B cell (primary cell): ENCODE measurements at regions not wholly inside any gene's neighbourhood (a gene's known extent, or its start where the extent isn't known, plus 50 kb on each side); places are given as distances from the start of the nearest gene placed in this dataset.

Experiments
- ATAC-seq: fragments of 200-7000 bp; cut with Tn5 transposase; one replicate; pipeline ENCODE4 v1.10.0; 2021; ENCODE audit warnings: low read depth, mild to moderate bottlenecking, moderate number of reproducible peaks, moderate library complexity
- CTCF ChIA-PET: fragments of 350-600 bp; sonication (Branson Sonifier 250); formaldehyde crosslinking; loops from one replicate; lab custom pipeline; 2021; ENCODE audit warnings: antibody characterized with exemption, inconsistent platforms; lab: Charles Lee
- POLR2A ChIA-PET: fragments of 350-600 bp; sonication (Branson Sonifier 250); formaldehyde crosslinking; loops from one replicate; lab custom pipeline; 2021; ENCODE audit warnings: antibody characterized with exemption; lab: Charles Lee
- DNase-seq: peaks from one replicate; pipeline ENCODE4 v3.0.0; 2013
- H2AFZ ChIP-seq: 2 replicates; pipeline ENCODE4 v1.6.1; 2012; ENCODE audit warnings: mild to moderate bottlenecking, low read depth, low read length; ENCODE audit not compliant: insufficient read depth, poor library complexity, severe bottlenecking
- H3K27ac ChIP-seq, 2 donors: 1 replicate in 1 of 2; 2 replicates in 1 of 2; pipeline ENCODE4 v1.5.1; 2012 to 2013; ENCODE audit warnings: low read length in 2 of 2, mild to moderate bottlenecking in 2 of 2, moderate library complexity in 1 of 2
- H3K27me3 ChIP-seq, 4 experiments: fragments of 200-600 bp in 1 of 4; sonication (generic) in 1 of 4; replicated peaks in 1 of 4; 1 replicate in 2 of 4; 2 replicates in 2 of 4; pipeline versions ENCODE4 v1.6.1 to v1.7.0; 2013 to 2016; ENCODE audit warnings: low read length in 3 of 4, mild to moderate bottlenecking in 2 of 4, mixed read lengths in 1 of 4, moderate library complexity in 1 of 4; ENCODE audit not compliant: insufficient read depth in 4 of 4, control insufficient read depth in 3 of 4; ENCODE audit errors: control extremely low read depth in 1 of 4
- H3K36me3 ChIP-seq, 2 experiments: replicated peaks in 1 of 2; 1 replicate in 1 of 2; 2 replicates in 1 of 2; pipeline versions ENCODE4 v1.6.1 to v1.7.1; 2013; ENCODE audit warnings: low read length in 1 of 2; ENCODE audit not compliant: insufficient read depth in 2 of 2, control insufficient read depth in 1 of 2; ENCODE audit errors: control extremely low read depth in 1 of 2, extremely low read depth in 1 of 2
- H3K4me1 ChIP-seq, 2 donors: fragments of 200-600 bp in 1 of 2; sonication (generic) in 1 of 2; 1 replicate in 1 of 2; 2 replicates in 1 of 2; pipeline versions ENCODE4 v1.5.1 to v1.6.1; 2013 to 2017; ENCODE audit warnings: low read length in 2 of 2; ENCODE audit not compliant: control insufficient read depth in 2 of 2, insufficient read depth in 2 of 2
- H3K4me2 ChIP-seq: replicated peaks from 2 replicates; pipeline ENCODE3; 2012; ENCODE audit warnings: mild to moderate bottlenecking, low read depth, low read length; ENCODE audit not compliant: poor library complexity, severe bottlenecking
- H3K4me3 ChIP-seq, 5 experiments: fragments of 200-600 bp in 1 of 5; sonication (generic) in 1 of 5; 1 replicate in 3 of 5; 2 replicates in 2 of 5; pipeline versions ENCODE4 v1.5.1 to v1.7.0; 2011 to 2016; ENCODE audit warnings: low read length in 4 of 5, mild to moderate bottlenecking in 4 of 5, low read depth in 2 of 5, control low read depth in 1 of 5, moderate library complexity in 1 of 5; ENCODE audit not compliant: insufficient read depth in 1 of 5; ENCODE audit errors: control extremely low read depth in 1 of 5, extremely low read depth in 1 of 5
- H3K79me2 ChIP-seq: fragments of 200-600 bp; sonication (generic); one replicate; pipeline ENCODE4 v1.6.0; 2016; ENCODE audit warnings: low read length; ENCODE audit not compliant: control insufficient read depth, insufficient read depth
- H3K9ac ChIP-seq: fragments of 200-600 bp; sonication (generic); 2 replicates; pipeline ENCODE4 v1.6.1; 2017; ENCODE audit warnings: mild to moderate bottlenecking, low read length, moderate library complexity
- H3K9me3 ChIP-seq, 3 donors: one replicate each; pipeline versions ENCODE4 v1.6.1 to v1.7.1; 2013; ENCODE audit warnings: low read length in 2 of 3; ENCODE audit not compliant: control insufficient read depth in 2 of 3, insufficient read depth in 1 of 3; ENCODE audit errors: control extremely low read depth in 1 of 3
- H4K20me1 ChIP-seq: 2 replicates; pipeline ENCODE4 v1.6.0; 2012; ENCODE audit warnings: mild to moderate bottlenecking, low read length; ENCODE audit not compliant: insufficient read depth, control insufficient read depth, poor library complexity, severe bottlenecking
- H3K27ac Mint-ChIP-seq: one replicate; pipeline ENCODE4 v1.8.0; 2021; ENCODE audit warnings: mixed read lengths
- H3K27me3 Mint-ChIP-seq: one replicate; pipeline ENCODE4 v1.8.0; 2021; ENCODE audit warnings: mixed read lengths
- H3K4me1 Mint-ChIP-seq: one replicate; pipeline ENCODE4 v1.8.0; 2021; ENCODE audit warnings: mixed read lengths
- H3K4me3 Mint-ChIP-seq: one replicate; pipeline ENCODE4 v1.8.0; 2021; ENCODE audit warnings: mixed read lengths
- H3K9me3 Mint-ChIP-seq: one replicate; pipeline ENCODE4 v1.8.0; 2022; ENCODE audit warnings: mixed read lengths; ENCODE audit not compliant: insufficient read depth
- EZH2 ChIP-seq: IDR thresholded peaks from 2 replicates; pipeline ENCODE4 v1.6.1; 2012; ENCODE audit warnings: borderline replicate concordance, low read depth, mild to moderate bottlenecking, moderate library complexity, low read length; ENCODE audit not compliant: insufficient read depth, poor library complexity, severe bottlenecking
- WGBS: methylation state at CpG from one replicate; pipeline ENCODE4 v1.1.5; 2013; ENCODE audit warnings: missing lambda C conversion rate; ENCODE audit not compliant: insufficient coverage; 5-methylcytosine and 5-hydroxymethylcytosine counted together
- intact Hi-C: fragments of 100-400 bp; cut with micrococcal nuclease; formaldehyde crosslinking; loops from one replicate; pipeline ENCODE4 v1.10.0; 2022
- TF ChIP-seq, protein P1 (sequence below): fragments of 200-600 bp; IDR thresholded peaks from one replicate; pipeline ENCODE4 v1.8.0; 2022; ENCODE audit warnings: antibody characterized with exemption, mild to moderate bottlenecking

- Mint-ChIP-seq H3K9me3 (peaks cover 6% of the 10 kb centered on the region), H3K27me3 (no peaks in the 10 kb centered on the region), H3K27ac (no peak overlapping the region), H3K4me1 (no peaks in the 10 kb centered on the region), H3K4me3 (no peak overlapping the region)
- WGBS, result no CpG with 5 or more reads among the region's 2 CpGs
- no peaks in the 10 kb centered on the region for H3K4me1 ChIP-seq
- POLR2A ChIA-PET, result no interaction called here
- ATAC-seq (no peak), DNase-seq (no peak)
- H3K4me2 ChIP-seq, result no peak overlapping the region
- no peak for TF ChIP-seq EZH2
- TF ChIP-seq, protein P1, sequence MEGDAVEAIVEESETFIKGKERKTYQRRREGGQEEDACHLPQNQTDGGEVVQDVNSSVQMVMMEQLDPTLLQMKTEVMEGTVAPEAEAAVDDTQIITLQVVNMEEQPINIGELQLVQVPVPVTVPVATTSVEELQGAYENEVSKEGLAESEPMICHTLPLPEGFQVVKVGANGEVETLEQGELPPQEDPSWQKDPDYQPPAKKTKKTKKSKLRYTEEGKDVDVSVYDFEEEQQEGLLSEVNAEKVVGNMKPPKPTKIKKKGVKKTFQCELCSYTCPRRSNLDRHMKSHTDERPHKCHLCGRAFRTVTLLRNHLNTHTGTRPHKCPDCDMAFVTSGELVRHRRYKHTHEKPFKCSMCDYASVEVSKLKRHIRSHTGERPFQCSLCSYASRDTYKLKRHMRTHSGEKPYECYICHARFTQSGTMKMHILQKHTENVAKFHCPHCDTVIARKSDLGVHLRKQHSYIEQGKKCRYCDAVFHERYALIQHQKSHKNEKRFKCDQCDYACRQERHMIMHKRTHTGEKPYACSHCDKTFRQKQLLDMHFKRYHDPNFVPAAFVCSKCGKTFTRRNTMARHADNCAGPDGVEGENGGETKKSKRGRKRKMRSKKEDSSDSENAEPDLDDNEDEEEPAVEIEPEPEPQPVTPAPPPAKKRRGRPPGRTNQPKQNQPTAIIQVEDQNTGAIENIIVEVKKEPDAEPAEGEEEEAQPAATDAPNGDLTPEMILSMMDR, result no peak
- H4K20me1 ChIP-seq, result no peaks in the 10 kb centered on the region
- H2AFZ ChIP-seq, result no peak overlapping the region
- peaks cover 0 to 25% (median 3%) of the 10 kb centered on the region in 3 donors for H3K9me3 ChIP-seq
- H3K9ac ChIP-seq, result no peak overlapping the region
- H3K27ac ChIP-seq, result no peak overlapping the region
- no peak overlapping the region for H3K4me3 ChIP-seq
- H3K27me3 ChIP-seq, result no peaks in the 10 kb centered on the region
- H3K79me2 ChIP-seq, result no peaks in the 10 kb centered on the region
- intact Hi-C loops, result no loop called here
- CTCF ChIA-PET, result no interaction called here
- no peaks in the 10 kb centered on the region for H3K36me3 ChIP-seq
Observed at GRCh38 chr12:85656561-85656960, 179.6 kb downstream of the RASSF9 start.

- H3K27ac ChIP-seq, result no peak overlapping the region
- ChIA-PET POLR2A (no interaction called here), CTCF (no interaction called here)
- Mint-ChIP-seq H3K4me1 (no peaks in the 10 kb centered on the region), H3K27me3 (no peaks in the 10 kb centered on the region), H3K27ac (no peak overlapping the region), H3K4me3 (no peak overlapping the region), H3K9me3 (peaks cover 5% of the 10 kb centered on the region)
- H3K27me3 ChIP-seq, result no peaks in the 10 kb centered on the region
- TF ChIP-seq EZH2, result no peak
- TF ChIP-seq, protein P1, result no peak
- no peak overlapping the region for H3K4me2 ChIP-seq
- H4K20me1 ChIP-seq, result no peaks in the 10 kb centered on the region
- intact Hi-C loops, result no loop called here
- ATAC-seq, result no peak
- WGBS, result no CpG with 5 or more reads among the region's 2 CpGs
- no peak for DNase-seq
- no peak overlapping the region for H3K9ac ChIP-seq
- H3K4me3 ChIP-seq, result no peak overlapping the region
- H3K4me1 ChIP-seq, result no peaks in the 10 kb centered on the region
- no peaks in the 10 kb centered on the region for H3K79me2 ChIP-seq
- H3K9me3 ChIP-seq, result peaks cover 0 to 25% (median 0%) of the 10 kb centered on the region in 3 donors
- H2AFZ ChIP-seq, result no peak overlapping the region
- no peaks in the 10 kb centered on the region for H3K36me3 ChIP-seq
Observed at GRCh38 chr12:85657251-85657650, 179.0 kb downstream of the RASSF9 start.
